ENCODE measurements at regions not wholly inside any gene's neighbourhood (a gene's known extent, or its start where the extent isn't known, plus 50 kb on each side); places are given as distances from the start of the nearest gene placed in this dataset.

DNA sequence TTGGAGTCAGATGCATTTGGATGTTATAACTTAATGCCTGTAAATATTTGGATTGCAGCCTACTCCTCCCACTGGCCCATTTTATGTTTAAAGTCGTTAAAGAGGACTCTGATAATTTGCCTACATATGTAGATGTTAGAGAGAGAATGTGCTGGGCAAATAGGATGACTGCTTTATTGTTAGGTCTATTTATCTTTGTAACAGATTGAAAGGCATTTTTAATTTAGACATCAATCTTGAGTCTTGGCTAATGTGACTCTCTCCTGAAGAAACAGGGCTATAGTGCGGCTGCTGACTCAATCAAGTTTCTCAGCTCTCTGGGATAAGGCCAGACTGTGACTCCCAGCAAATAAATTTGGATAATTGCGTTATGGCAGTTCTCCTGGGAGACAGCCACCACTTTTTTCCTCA lies 1101.4 kb downstream of the CBLN2 start:
- Mint-ChIP-seq H3K27ac (ENCODE audit: unreplicated experiment) (no peak overlapping the region), H3K4me1 (ENCODE audit: unreplicated experiment) (no peaks in the 10 kb centered on the region), H3K27me3 (ENCODE audit: unreplicated experiment) (no peaks in the 10 kb centered on the region), H3K36me3 (ENCODE audit: low read depth, unreplicated experiment) (peaks cover 4% of the 10 kb centered on the region), H3K9me3 (ENCODE audit: unreplicated experiment) (peaks cover 15% of the 10 kb centered on the region), H3K4me3 (ENCODE audit: unreplicated experiment) (no peak overlapping the region)
- no peak for DNase-seq (ENCODE audit: low spot score)
- TF ChIP-seq, protein P1, sequence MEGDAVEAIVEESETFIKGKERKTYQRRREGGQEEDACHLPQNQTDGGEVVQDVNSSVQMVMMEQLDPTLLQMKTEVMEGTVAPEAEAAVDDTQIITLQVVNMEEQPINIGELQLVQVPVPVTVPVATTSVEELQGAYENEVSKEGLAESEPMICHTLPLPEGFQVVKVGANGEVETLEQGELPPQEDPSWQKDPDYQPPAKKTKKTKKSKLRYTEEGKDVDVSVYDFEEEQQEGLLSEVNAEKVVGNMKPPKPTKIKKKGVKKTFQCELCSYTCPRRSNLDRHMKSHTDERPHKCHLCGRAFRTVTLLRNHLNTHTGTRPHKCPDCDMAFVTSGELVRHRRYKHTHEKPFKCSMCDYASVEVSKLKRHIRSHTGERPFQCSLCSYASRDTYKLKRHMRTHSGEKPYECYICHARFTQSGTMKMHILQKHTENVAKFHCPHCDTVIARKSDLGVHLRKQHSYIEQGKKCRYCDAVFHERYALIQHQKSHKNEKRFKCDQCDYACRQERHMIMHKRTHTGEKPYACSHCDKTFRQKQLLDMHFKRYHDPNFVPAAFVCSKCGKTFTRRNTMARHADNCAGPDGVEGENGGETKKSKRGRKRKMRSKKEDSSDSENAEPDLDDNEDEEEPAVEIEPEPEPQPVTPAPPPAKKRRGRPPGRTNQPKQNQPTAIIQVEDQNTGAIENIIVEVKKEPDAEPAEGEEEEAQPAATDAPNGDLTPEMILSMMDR (IDR thresholded peaks at IDR 0.05; ENCODE audit: unreplicated experiment), result no peak

DNA sequence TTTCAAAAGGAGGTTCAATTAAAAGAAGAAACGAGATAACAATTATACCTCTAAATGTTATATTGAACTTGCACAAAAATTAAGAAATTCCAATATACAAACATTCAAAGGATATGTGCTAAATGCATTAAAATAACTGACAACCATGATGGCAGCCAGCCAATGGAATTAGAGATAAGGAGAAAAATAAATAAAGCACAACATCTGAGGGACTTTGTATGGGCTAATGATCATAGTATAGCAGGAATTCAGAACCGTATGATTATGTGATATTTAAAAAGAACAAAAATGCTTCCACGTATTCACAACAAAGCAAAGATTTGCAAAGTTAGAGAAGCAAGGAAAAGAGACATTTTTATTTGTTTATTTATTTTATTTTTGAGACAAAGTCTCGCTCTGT lies 1103.0 kb downstream of the CBLN2 start:
- H3K36me3 Mint-ChIP-seq (ENCODE audit: low read depth, unreplicated experiment), result peaks cover 7% of the 10 kb centered on the region
- peaks cover 19% of the 10 kb centered on the region for H3K9me3 Mint-ChIP-seq (ENCODE audit: unreplicated experiment)

DNA sequence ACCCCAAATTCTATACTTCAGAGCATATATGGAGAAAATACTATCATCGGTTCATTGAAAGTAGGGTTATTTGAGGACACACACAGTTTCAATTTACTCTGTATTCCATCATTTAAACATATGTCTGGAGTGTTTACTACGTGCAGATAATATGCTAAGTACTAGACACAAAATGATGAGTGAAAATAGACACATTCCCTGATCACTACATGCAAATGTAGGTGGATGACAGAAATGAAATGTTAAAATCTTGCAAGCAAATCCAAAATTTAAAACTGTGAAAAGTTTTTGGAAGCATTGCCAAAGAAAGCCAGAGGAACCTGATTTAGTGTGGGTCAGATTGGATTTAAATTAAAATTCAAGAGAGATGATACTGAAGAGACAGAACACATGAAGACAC lies 1106.6 kb downstream of the CBLN2 start:
- DNase-seq (ENCODE audit: low spot score), result no peak
- Mint-ChIP-seq H3K9me3 (ENCODE audit: unreplicated experiment) (peaks cover 17% of the 10 kb centered on the region), H3K4me3 (ENCODE audit: unreplicated experiment) (no peak overlapping the region), H3K4me1 (ENCODE audit: unreplicated experiment) (no peaks in the 10 kb centered on the region), H3K27ac (ENCODE audit: unreplicated experiment) (no peak overlapping the region), H3K27me3 (ENCODE audit: unreplicated experiment) (no peaks in the 10 kb centered on the region), H3K36me3 (ENCODE audit: low read depth, unreplicated experiment) (peaks cover 7% of the 10 kb centered on the region)
- TF ChIP-seq, protein P1 (IDR thresholded peaks at IDR 0.05; ENCODE audit: unreplicated experiment), result no peak

More for the DNA sequence above, 1103.0 kb downstream of the CBLN2 start:
- no peaks in the 10 kb centered on the region for H3K27me3 Mint-ChIP-seq (ENCODE audit: unreplicated experiment)
- TF ChIP-seq, protein P1 (IDR thresholded peaks at IDR 0.05; ENCODE audit: unreplicated experiment), result no peak
- no peak for DNase-seq (ENCODE audit: low spot score)
- H3K27ac Mint-ChIP-seq (ENCODE audit: unreplicated experiment), result no peak overlapping the region
- H3K4me1 Mint-ChIP-seq (ENCODE audit: unreplicated experiment), result no peaks in the 10 kb centered on the region
- no peak overlapping the region for H3K4me3 Mint-ChIP-seq (ENCODE audit: unreplicated experiment)

DNA sequence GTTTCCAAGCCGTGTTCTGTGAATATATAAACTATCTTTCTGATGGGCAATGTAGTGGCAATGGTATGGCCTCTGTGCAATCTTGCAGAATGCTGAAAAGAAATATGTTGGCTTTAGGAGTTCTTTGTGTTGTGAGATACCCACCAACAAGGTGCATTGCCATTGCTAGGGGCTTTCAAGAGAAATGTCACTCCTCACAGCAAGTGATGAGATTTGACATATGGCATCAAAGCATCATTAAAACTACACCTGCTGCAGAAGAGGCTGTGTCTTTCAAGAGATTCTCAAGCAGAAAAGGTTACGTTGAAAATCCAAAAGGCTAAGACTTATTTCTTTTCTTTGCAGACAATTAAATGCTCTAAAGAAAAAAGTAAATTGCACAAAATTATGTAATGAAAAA lies 1110.8 kb downstream of the CBLN2 start:
- no peak for DNase-seq (ENCODE audit: low spot score)
- no peaks in the 10 kb centered on the region for H3K4me1 Mint-ChIP-seq (ENCODE audit: unreplicated experiment)
- no peaks in the 10 kb centered on the region for H3K27me3 Mint-ChIP-seq (ENCODE audit: unreplicated experiment)
- H3K36me3 Mint-ChIP-seq (ENCODE audit: low read depth, unreplicated experiment), result peaks cover 7% of the 10 kb centered on the region
- TF ChIP-seq, protein P1 (IDR thresholded peaks at IDR 0.05; ENCODE audit: unreplicated experiment), result no peak
- H3K9me3 Mint-ChIP-seq (ENCODE audit: unreplicated experiment), result peaks cover 20% of the 10 kb centered on the region
- no peak overlapping the region for H3K27ac Mint-ChIP-seq (ENCODE audit: unreplicated experiment)
- no peak overlapping the region for H3K4me3 Mint-ChIP-seq (ENCODE audit: unreplicated experiment)

DNA sequence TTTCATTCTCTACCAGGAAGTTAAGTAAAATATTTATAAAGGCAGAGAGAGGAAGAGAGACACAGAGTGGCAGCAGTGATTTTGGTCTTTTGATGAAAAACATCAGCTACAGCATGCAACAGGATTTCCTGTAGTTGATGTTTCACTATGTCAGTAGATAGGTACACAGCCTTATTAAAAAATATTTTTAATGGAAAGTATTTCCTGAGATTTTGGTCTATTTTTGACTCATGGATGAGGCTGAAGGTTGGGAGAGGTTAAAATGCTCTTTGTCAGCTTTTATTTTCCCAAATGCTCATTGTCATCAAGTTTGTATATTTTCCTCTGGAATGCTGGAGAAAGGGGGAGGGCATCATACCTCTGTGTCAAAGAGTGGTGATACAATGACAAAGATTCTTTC lies 1112.5 kb downstream of the CBLN2 start:
- TF ChIP-seq, protein P1 (IDR thresholded peaks at IDR 0.05; ENCODE audit: unreplicated experiment), result no peak
- Mint-ChIP-seq H3K27me3 (ENCODE audit: unreplicated experiment) (no peaks in the 10 kb centered on the region), H3K36me3 (ENCODE audit: low read depth, unreplicated experiment) (no peaks in the 10 kb centered on the region), H3K27ac (ENCODE audit: unreplicated experiment) (no peak overlapping the region), H3K4me3 (ENCODE audit: unreplicated experiment) (no peak overlapping the region), H3K9me3 (ENCODE audit: unreplicated experiment) (peaks cover 10% of the 10 kb centered on the region), H3K4me1 (ENCODE audit: unreplicated experiment) (no peaks in the 10 kb centered on the region)
- no peak for DNase-seq (ENCODE audit: low spot score)

Measured in endothelial cell (in vitro differentiated cells).